HT1080 (cell line): ENCODE measurements at regions not wholly inside any gene's neighbourhood (a gene's known extent, or its start where the extent isn't known, plus 50 kb on each side); places are given as distances from the start of the nearest gene placed in this dataset.

Experiments
- DNase-seq: peaks from one replicate; pipeline ENCODE4 v3.0.0-alpha.2; 2015; ENCODE audit warnings: low read depth

GRCh38 chr13:65217471-65217995 is 2012.6 kb downstream of the PCDH9 start:
- DNase-seq, result no peak

- DNase-seq, result peak; percentile 30
Observed at GRCh38 chr13:65202845-65203244, 2027.3 kb downstream of the PCDH9 start.

GRCh38 chr13:65188721-65189120 is 2041.4 kb downstream of the PCDH9 start:
- DNase-seq, result no peak

- no peak for DNase-seq
Observed at GRCh38 chr13:65168026-65168425, 2062.1 kb downstream of the PCDH9 start.

GRCh38 chr13:65166675-65167074 is 2063.5 kb downstream of the PCDH9 start:
- no peak for DNase-seq

GRCh38 chr13:65159803-65160202 is 2070.3 kb downstream of the PCDH9 start:
- no peak for DNase-seq

- no peak for DNase-seq
Observed at GRCh38 chr13:65155861-65156260, 2074.3 kb downstream of the PCDH9 start.

- DNase-seq, result no peak
Observed at GRCh38 chr13:65154661-65155447, 2075.3 kb downstream of the PCDH9 start.

GRCh38 chr13:65149687-65150086 is 2080.4 kb downstream of the PCDH9 start:
- DNase-seq, result no peak

GRCh38 chr13:65143920-65144319 is 2086.2 kb downstream of the PCDH9 start:
- no peak for DNase-seq

GRCh38 chr13:65133094-65133493 is 2097.0 kb downstream of the PCDH9 start:
- DNase-seq, result peak; percentile 2

GRCh38 chr13:65125236-65125635 is 2104.9 kb downstream of the PCDH9 start:
- no peak for DNase-seq

- peak; percentile 51 for DNase-seq
Observed at GRCh38 chr13:65112531-65112941, 2117.6 kb downstream of the PCDH9 start.

GRCh38 chr13:65112123-65112522 is 2118.0 kb downstream of the PCDH9 start:
- DNase-seq, result peak; percentile 3

GRCh38 chr13:65111223-65111622 is 2118.9 kb downstream of the PCDH9 start:
- no peak for DNase-seq

GRCh38 chr13:65104436-65104835 is 2125.7 kb downstream of the PCDH9 start:
- DNase-seq, result peak; percentile 8

GRCh38 chr13:65103351-65103750 is 2126.8 kb downstream of the PCDH9 start:
- DNase-seq, result no peak

GRCh38 chr13:65095161-65096082 is 2134.7 kb downstream of the PCDH9 start:
- DNase-seq, result no peak

GRCh38 chr13:65093357-65093756 is 2136.8 kb downstream of the PCDH9 start:
- no peak for DNase-seq

- no peak for DNase-seq
Observed at GRCh38 chr13:65091031-65091430, 2139.1 kb downstream of the PCDH9 start.

- no peak for DNase-seq
Observed at GRCh38 chr13:65090186-65090585, 2139.9 kb downstream of the PCDH9 start.

GRCh38 chr13:65088906-65089305 is 2141.2 kb downstream of the PCDH9 start:
- DNase-seq, result no peak
